Colon (tissue), 2 donors: ENCODE measurements at regions not wholly inside any gene's neighbourhood (a gene's known extent, or its start where the extent isn't known, plus 50 kb on each side); places are given as distances from the start of the nearest gene placed in this dataset.

Experiments used
- FAIRE-seq: peaks from 2 replicates; lab custom pipeline; 2012; peaks lifted over from hg19 to GRCh38; lab: Jason Lieb, UNC
- donor health status: control.
- donor health status: control.

- FAIRE-seq = no peak
Measured at GRCh38 chr6:163915131-163915530, 500.6 kb downstream of the QKI start.

DNA sequence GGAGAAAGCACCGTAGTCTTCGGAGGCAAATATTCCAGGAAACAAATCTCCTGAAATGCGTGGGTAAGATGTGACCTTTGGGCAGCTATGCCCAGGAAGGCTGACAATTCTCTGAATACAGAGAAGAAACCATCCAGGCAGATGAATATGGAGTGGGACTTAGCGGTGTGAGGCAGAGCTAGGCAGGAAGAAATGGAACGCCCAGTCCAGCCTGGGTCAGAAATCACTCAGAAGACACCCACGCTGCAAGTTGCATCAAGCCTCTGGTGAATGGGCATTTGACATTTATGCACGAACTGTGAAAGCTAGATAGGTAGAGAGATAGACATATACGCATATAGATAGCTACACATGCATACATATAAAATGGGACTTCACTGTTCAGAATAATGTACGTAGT lies 498.5 kb downstream of the QKI start:
- no peak for FAIRE-seq

- FAIRE-seq = no peak
Measured at GRCh38 chr6:163906006-163906710, 491.6 kb downstream of the QKI start.

DNA sequence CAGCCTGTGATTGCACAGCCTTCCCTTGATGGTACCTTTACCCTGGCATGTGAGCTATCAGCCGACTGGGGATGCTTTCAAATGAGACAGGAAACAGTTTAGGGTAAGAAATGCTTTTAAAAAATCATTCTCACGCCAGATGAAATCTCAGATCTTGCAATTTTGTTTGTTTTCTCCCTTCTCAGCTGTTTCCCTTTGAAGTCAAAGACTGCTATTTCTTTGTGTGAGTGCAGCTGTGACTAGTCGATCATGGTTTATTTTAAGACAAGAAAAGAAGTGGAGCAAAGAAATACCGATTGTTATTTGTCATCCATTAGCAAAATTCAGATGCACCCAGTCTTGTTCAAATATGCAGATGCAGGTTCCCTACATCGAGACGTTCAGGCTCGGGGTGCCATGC lies 489.7 kb downstream of the QKI start:
- FAIRE-seq = no peak

GRCh38 chr6:163903541-163903940 lies 489.0 kb downstream of the QKI start:
- no peak for FAIRE-seq

DNA sequence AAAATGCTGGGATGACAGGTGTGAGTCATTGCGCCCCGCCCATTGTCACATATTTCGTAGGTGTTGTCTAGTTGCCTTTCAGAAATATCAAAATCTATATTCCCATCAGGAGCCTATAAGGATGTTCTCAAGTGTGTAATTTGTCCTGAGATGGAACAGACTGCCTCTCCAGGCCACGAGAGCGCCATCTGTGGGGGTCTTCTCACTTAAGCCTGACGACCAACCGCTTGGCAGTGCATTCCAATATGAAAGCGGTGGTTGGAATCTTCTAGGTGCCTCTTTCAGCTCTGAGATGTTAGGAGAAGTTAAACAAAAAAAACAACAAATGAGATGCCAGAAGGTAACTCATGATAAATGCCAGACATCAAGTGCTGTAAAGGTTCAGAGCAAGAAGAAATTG lies 488.5 kb downstream of the QKI start:
- FAIRE-seq = no peak

- no peak for FAIRE-seq
Measured at GRCh38 chr6:163901681-163902080, 487.2 kb downstream of the QKI start.

DNA sequence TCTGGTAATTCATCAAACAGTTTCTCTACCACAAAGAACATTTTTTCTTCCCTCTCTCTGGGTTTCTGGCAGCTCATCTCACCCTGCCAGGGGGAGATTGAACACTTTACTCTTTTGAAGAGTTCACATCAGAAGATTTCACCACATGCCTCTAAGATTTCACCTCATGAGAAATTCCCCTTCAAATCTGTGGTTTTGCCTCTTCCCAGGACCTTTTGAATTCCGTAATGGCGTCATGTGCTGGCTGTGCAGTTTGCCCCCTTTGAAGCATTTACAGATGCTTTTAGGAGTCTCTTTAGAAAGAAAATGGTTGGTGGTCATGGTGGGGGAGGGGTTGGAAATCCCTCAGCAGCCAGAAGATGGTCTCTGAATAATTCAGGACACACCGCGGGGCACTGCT lies 486.1 kb downstream of the QKI start:
- no peak for FAIRE-seq

GRCh38 chr6:163897669-163898068 lies 483.2 kb downstream of the QKI start:
- FAIRE-seq = no peak

- no peak for FAIRE-seq
Measured at GRCh38 chr6:163897030-163897429, 482.5 kb downstream of the QKI start.

- FAIRE-seq = no peak
Measured at GRCh38 chr6:163895162-163895561, 480.6 kb downstream of the QKI start.

DNA sequence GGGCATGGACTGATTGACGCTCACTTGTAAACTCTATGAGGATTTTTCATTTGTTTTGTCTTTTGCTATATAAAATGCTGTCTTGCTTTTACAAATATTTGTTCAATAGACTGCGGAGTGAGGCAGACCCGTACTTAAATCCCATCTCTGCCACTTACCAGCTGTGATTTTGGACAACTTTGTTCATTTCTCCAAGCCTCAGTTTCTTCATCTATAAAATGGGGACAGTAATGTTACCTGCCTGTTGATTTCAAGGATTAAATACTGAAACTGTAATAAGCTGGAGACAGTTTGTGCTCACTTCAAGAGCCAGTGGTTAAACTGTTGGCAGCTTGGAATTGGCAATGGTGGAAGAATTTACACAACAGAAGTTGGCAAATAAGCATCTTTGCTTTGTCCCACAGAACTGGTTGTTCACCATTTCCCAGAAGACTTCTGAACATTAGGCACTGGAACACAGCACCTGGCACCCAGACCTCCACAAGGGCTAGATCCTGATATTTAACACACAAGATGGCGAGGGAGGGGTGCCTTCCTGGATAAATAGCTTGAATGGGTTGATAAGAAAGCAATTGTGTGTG lies 479.2 kb downstream of the QKI start:
- no peak for FAIRE-seq

GRCh38 chr6:163892824-163893561 lies 478.5 kb downstream of the QKI start:
- FAIRE-seq = no peak

GRCh38 chr6:163889904-163890514 lies 475.5 kb downstream of the QKI start:
- FAIRE-seq = no peak

DNA sequence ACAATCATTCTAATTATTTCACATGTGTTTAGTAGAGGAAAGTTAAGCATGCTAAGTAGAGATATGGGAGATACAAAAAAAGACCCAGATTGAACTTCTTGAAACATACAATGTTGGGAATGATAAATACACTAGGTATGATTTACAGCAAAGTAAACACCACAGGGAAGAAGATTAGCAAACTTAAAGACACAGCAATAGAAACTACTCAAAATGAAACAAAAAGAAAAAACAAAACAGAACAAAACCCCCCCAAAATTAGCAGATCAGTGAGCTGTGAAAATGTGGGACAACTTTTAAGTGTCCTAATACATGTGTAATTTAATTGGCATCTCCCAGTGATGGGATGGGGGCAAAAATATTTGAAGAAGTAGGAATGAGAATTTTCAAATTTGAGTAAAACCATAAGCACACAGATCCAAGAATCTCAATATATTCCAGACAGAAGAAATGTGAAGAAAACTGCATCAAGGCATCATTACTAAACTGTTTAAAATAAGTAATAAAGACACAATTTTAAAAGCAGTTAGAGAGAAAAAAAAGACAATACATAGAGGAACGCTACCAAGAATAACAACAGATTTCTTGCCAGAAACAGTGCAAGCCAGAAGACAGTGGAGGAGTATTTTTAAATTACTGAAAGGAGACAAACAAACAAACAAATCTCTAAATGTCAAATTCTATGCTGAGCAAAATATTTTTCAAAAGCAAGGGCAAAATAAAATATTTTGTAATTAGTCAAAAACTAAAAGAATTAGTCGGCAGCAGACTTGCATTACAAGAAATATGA lies 473.7 kb downstream of the QKI start:
- FAIRE-seq = no peak

DNA sequence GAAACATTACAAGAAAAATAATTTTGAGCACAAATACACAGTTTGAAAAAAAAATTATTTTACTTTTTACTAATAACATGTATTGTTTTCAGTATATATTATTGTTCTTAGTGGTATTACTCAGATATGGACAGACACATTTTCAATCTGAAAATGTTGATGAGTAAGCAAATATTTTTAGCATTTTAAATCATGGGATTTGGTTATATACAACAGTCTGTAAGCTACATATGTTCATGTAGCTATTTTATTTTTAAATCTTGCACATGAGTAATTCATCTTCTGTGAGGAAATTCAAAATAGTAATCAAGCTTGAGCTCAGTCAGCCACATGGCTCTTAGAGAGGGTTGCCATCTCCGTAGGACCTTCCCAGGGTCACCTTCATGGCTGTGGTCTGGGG lies 471.9 kb downstream of the QKI start:
- FAIRE-seq = no peak

DNA sequence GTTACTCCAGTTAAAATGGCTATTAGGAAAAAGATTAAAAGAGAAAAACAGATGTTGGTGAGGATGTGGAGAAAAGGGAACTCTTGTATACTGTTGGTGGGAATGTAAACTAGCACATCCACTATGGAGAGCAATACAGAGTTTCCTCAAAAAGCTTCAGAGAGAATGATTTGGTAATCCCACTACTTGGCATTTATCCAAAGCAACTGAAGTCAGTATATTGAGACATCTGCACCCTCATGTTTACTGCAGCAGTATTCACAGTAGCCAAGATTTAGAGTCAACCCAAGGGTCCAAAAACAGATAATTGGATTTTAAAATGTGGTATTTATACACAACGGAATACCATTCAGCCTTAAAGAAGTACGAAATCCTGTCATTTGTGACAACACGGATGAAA lies 469.5 kb downstream of the QKI start:
- no peak for FAIRE-seq

GRCh38 chr6:163878698-163879097 lies 464.2 kb downstream of the QKI start:
- FAIRE-seq = no peak

GRCh38 chr6:163877877-163878639 lies 463.5 kb downstream of the QKI start:
- no peak for FAIRE-seq

GRCh38 chr6:163876391-163876790 lies 461.9 kb downstream of the QKI start:
- FAIRE-seq = no peak

- FAIRE-seq = no peak
Measured at GRCh38 chr6:163874784-163875183, 460.3 kb downstream of the QKI start.

- no peak for FAIRE-seq
Measured at GRCh38 chr6:163872335-163872734, 457.8 kb downstream of the QKI start.
